ENCODE measurements at regions not wholly inside any gene's neighbourhood (a gene's known extent, or its start where the extent isn't known, plus 50 kb on each side); places are given as distances from the start of the nearest gene placed in this dataset.

- TF ChIP-seq CTCF (IDR thresholded peaks at IDR 0.05; ENCODE audit: low read depth, low read length) (no peak), EZH2phosphoT487 (IDR thresholded peaks at IDR 0.05; ENCODE audit: low read depth) (no peak)
Measured at GRCh38 chr6:120273411-120273810, 923.9 kb upstream of the MAN1A1 start.
